H1 (cell line): ENCODE measurements at regions not wholly inside any gene's neighbourhood (a gene's known extent, or its start where the extent isn't known, plus 50 kb on each side); places are given as distances from the start of the nearest gene placed in this dataset.

Source experiments
- CTCF ChIA-PET: fragments of 300-600 bp; sonication (Branson Sonifier 250); formaldehyde crosslinking; loops from one replicate; lab custom pipeline; 2021; ENCODE audit not compliant: partially characterized antibody; lab: Charles Lee
- POLR2A ChIA-PET: fragments of 300-600 bp; sonication (Branson Sonifier 250); formaldehyde crosslinking; loops from one replicate; lab custom pipeline; 2021; ENCODE audit warnings: inconsistent platforms; ENCODE audit not compliant: partially characterized antibody; lab: Charles Lee
- DNase-seq, 2 experiments: peaks; one replicate each; pipeline versions ENCODE4 v3.0.0 to v3.0.0-alpha.2; 2010 to 2022; ENCODE audit warnings: low spot score in 2 of 2, low read depth in 1 of 2, mixed read lengths in 1 of 2
- FAIRE-seq: peaks from 2 replicates; lab custom pipeline; 2011; peaks lifted over from hg19 to GRCh38; lab: Jason Lieb, UNC
- H2AFZ ChIP-seq: 2 replicates; pipeline ENCODE4 v1.8.1; 2012; ENCODE audit warnings: low read length, inconsistent platforms
- H2AK5ac ChIP-seq: 2 replicates; pipeline ENCODE4 v1.6.1; 2013; ENCODE audit warnings: low read depth, low read length
- H2BK120ac ChIP-seq: replicated peaks from 2 replicates; pipeline ENCODE3; 2013; ENCODE audit warnings: low read depth, low read length, inconsistent platforms
- H2BK12ac ChIP-seq: 2 replicates; pipeline ENCODE4 v1.6.1; 2013; ENCODE audit warnings: low read depth, low read length
- H2BK15ac ChIP-seq: 2 replicates; pipeline ENCODE4 v1.6.1; 2013; ENCODE audit warnings: low read length
- H2BK20ac ChIP-seq: 2 replicates; pipeline ENCODE4 v1.6.1; 2013; ENCODE audit warnings: low read length
- H2BK5ac ChIP-seq: 2 replicates; pipeline ENCODE4 v1.6.1; 2013; ENCODE audit warnings: low read depth, low read length
- H3K14ac ChIP-seq: 2 replicates; pipeline ENCODE4 v1.6.1; 2013; ENCODE audit warnings: inconsistent platforms; ENCODE audit not compliant: insufficient read length
- H3K18ac ChIP-seq: 2 replicates; pipeline ENCODE4 v1.6.1; 2013; ENCODE audit warnings: low read length; ENCODE audit errors: extremely low read depth
- H3K23ac ChIP-seq: 2 replicates; pipeline ENCODE4 v1.6.1; 2013; ENCODE audit warnings: inconsistent platforms; ENCODE audit not compliant: insufficient read length
- H3K23me2 ChIP-seq: 2 replicates; pipeline ENCODE4 v1.6.1; 2013; ENCODE audit warnings: low read depth, low read length
- H3K27ac ChIP-seq: 2 replicates; pipeline ENCODE4 v1.6.1; 2011; ENCODE audit warnings: low read depth, low read length, inconsistent platforms
- H3K27me3 ChIP-seq, 4 experiments: replicated peaks in 1 of 4; 1 replicate in 1 of 4; 2 replicates in 3 of 4; pipeline versions ENCODE4 v1.6.1 to v1.8.1; 2011 to 2013; ENCODE audit warnings: low read length in 3 of 4, mild to moderate bottlenecking in 3 of 4, inconsistent platforms in 2 of 4, mixed read lengths in 2 of 4, moderate library complexity in 1 of 4; ENCODE audit not compliant: control insufficient read depth in 3 of 4, insufficient read depth in 3 of 4; ENCODE audit errors: extremely low read depth in 1 of 4
- H3K36me3 ChIP-seq, 4 experiments: 2 replicates each; pipeline versions ENCODE4 v1.6.1 to v1.8.1; 2011 to 2013; ENCODE audit warnings: mild to moderate bottlenecking in 4 of 4, low read length in 3 of 4, moderate library complexity in 2 of 4, control low read depth in 1 of 4, inconsistent platforms in 1 of 4; ENCODE audit not compliant: insufficient read depth in 4 of 4, control insufficient read depth in 2 of 4
- H3K4ac ChIP-seq: replicated peaks from 2 replicates; pipeline ENCODE3; 2013; ENCODE audit warnings: low read length, low read depth, mixed read lengths, inconsistent platforms; ENCODE audit not compliant: insufficient read length
- H3K4me1 ChIP-seq, 4 experiments: replicated peaks in 1 of 4; 1 replicate in 1 of 4; 2 replicates in 3 of 4; pipeline versions ENCODE4 v1.6.1 to v1.8.1; 2011 to 2013; ENCODE audit warnings: low read length in 3 of 4, inconsistent platforms in 2 of 4, mixed read lengths in 1 of 4; ENCODE audit not compliant: insufficient read depth in 4 of 4, control insufficient read depth in 3 of 4
- H3K4me2 ChIP-seq, 2 experiments: 2 replicates each; pipeline versions ENCODE4 v1.6.1 to v1.8.1; 2011 to 2013; ENCODE audit warnings: low read depth in 2 of 2, low read length in 2 of 2, control low read depth in 1 of 2, inconsistent platforms in 1 of 2, mild to moderate bottlenecking in 1 of 2; ENCODE audit not compliant: insufficient read depth in 1 of 2
- H3K4me3 ChIP-seq, 4 experiments: fragments of 200-600, 300-600 bp in 1 of 4; sonication (generic), shearing (Covaris generic), sonication (Bioruptor Twin) in 1 of 4; 2 replicates each; pipeline versions ENCODE4 v1.5.1 to v1.8.1; 2011 to 2016; ENCODE audit warnings: low read length in 4 of 4, low read depth in 3 of 4, control low read depth in 2 of 4, inconsistent platforms in 2 of 4, mild to moderate bottlenecking in 2 of 4, mixed read lengths in 1 of 4, moderate library complexity in 1 of 4; ENCODE audit not compliant: insufficient read depth in 2 of 4; ENCODE audit errors: extremely low read depth in 1 of 4
- H3K56ac ChIP-seq: replicated peaks from 2 replicates; pipeline ENCODE3; 2013; ENCODE audit warnings: low read depth, mild to moderate bottlenecking, mixed read lengths, low read length, inconsistent platforms; ENCODE audit not compliant: insufficient read length
- H3K79me1 ChIP-seq: 2 replicates; pipeline ENCODE4 v1.6.1; 2013; ENCODE audit warnings: low read depth, low read length, control low read depth
- H3K79me2 ChIP-seq, 2 experiments: 2 replicates each; pipeline versions ENCODE4 v1.6.1 to v1.8.1; 2012 to 2013; ENCODE audit warnings: low read length in 2 of 2, mild to moderate bottlenecking in 2 of 2, inconsistent platforms in 1 of 2; ENCODE audit not compliant: insufficient read depth in 2 of 2, control insufficient read depth in 1 of 2
- H3K9ac ChIP-seq, 4 experiments: replicated peaks in 1 of 4; 1 replicate in 1 of 4; 2 replicates in 3 of 4; pipeline versions ENCODE4 v1.6.1 to v1.8.1; 2011 to 2013; ENCODE audit warnings: low read depth in 3 of 4, low read length in 3 of 4, control low read depth in 2 of 4, mild to moderate bottlenecking in 2 of 4, moderate library complexity in 2 of 4, inconsistent platforms in 1 of 4; ENCODE audit errors: extremely low read depth in 1 of 4
- H3K9me3 ChIP-seq, 2 experiments: 2 replicates each; pipeline versions ENCODE4 v1.6.1 to v1.8.1; 2012 to 2013; ENCODE audit warnings: mild to moderate bottlenecking in 2 of 2, moderate library complexity in 2 of 2, control low read depth in 1 of 2, inconsistent platforms in 1 of 2, low read depth in 1 of 2, low read length in 1 of 2, mixed read lengths in 1 of 2; ENCODE audit not compliant: insufficient read depth in 2 of 2
- H4K20me1 ChIP-seq, 2 experiments: replicated peaks in 1 of 2; 2 replicates each; pipeline versions ENCODE3 to v1.8.1; 2011 to 2013; ENCODE audit warnings: inconsistent platforms in 2 of 2, low read length in 2 of 2, mild to moderate bottlenecking in 1 of 2; ENCODE audit not compliant: insufficient read depth in 2 of 2, control insufficient read depth in 1 of 2
- H4K5ac ChIP-seq: 2 replicates; pipeline ENCODE4 v1.6.1; 2013; ENCODE audit warnings: low read length, low read depth, mixed read lengths, inconsistent platforms; ENCODE audit not compliant: insufficient read length
- H4K8ac ChIP-seq: 2 replicates; pipeline ENCODE4 v1.8.0; 2013; ENCODE audit warnings: mild to moderate bottlenecking, moderate library complexity, low read length, inconsistent platforms; ENCODE audit not compliant: insufficient read depth; ENCODE audit errors: extremely low read depth
- H4K91ac ChIP-seq: replicated peaks from 2 replicates; pipeline ENCODE3; 2013; ENCODE audit warnings: low read length, mixed read lengths, inconsistent platforms; ENCODE audit not compliant: insufficient read length
- BRCA1 ChIP-seq: IDR thresholded peaks from 2 replicates; pipeline ENCODE4 v1.6.1; 2012; ENCODE audit warnings: low read depth, low read length, improper control_type of control experiment
- EZH2 ChIP-seq: fragments of 200-600 bp; sonication (generic); IDR thresholded peaks from 2 replicates; pipeline ENCODE4 v1.7.1; 2012; ENCODE audit warnings: low read depth, mild to moderate bottlenecking, moderate library complexity, low read length, inconsistent platforms; ENCODE audit not compliant: severe bottlenecking
- FOSL1 ChIP-seq: IDR thresholded peaks from 2 replicates; pipeline ENCODE4 v1.6.1; 2011; ENCODE audit warnings: mild to moderate bottlenecking, low read depth, low read length, moderate library complexity; ENCODE audit not compliant: insufficient read depth
- GTF2F1 ChIP-seq: IDR thresholded peaks from 2 replicates; pipeline ENCODE4 v1.6.1; 2012; ENCODE audit warnings: low read depth, low read length, improper control_type of control experiment, borderline replicate concordance
- PHF8 ChIP-seq: fragments of 200-600 bp; sonication (generic); conservative IDR thresholded peaks from 2 replicates; pipeline ENCODE4 v1.7.1; 2012; ENCODE audit warnings: low read depth, mild to moderate bottlenecking, inconsistent platforms, low read length, moderate library complexity
- POLR2A ChIP-seq, 2 experiments: IDR thresholded peaks; 1 replicate in 1 of 2; 2 replicates in 1 of 2; pipeline ENCODE4 v1.6.1; 2011; ENCODE audit warnings: low read depth in 2 of 2, low read length in 2 of 2, mild to moderate bottlenecking in 2 of 2; ENCODE audit errors: control extremely low read depth in 1 of 2
- POU5F1 ChIP-seq: IDR thresholded peaks from 2 replicates; pipeline ENCODE4 v1.6.1; 2011; ENCODE audit warnings: low read depth, mild to moderate bottlenecking, low read length, moderate library complexity
- SIX5 ChIP-seq: IDR thresholded peaks from 2 replicates; pipeline ENCODE4 v1.6.1; 2011; ENCODE audit warnings: mild to moderate bottlenecking, low read depth, low read length
- SP4 ChIP-seq: IDR thresholded peaks from 2 replicates; pipeline ENCODE4 v1.6.1; 2012; ENCODE audit warnings: low read length, inconsistent platforms
- SRF ChIP-seq: IDR thresholded peaks from 2 replicates; pipeline ENCODE4 v1.6.1; 2011; ENCODE audit warnings: mild to moderate bottlenecking, low read depth, low read length, moderate library complexity
- SUZ12 ChIP-seq: fragments of 200-600 bp; sonication (generic); IDR thresholded peaks from 2 replicates; pipeline ENCODE4 v1.6.1; 2012; ENCODE audit warnings: mild to moderate bottlenecking, inconsistent platforms, low read length, moderate library complexity, mixed read lengths
- TEAD4 ChIP-seq: IDR thresholded peaks from 2 replicates; pipeline ENCODE4 v1.6.1; 2012; ENCODE audit warnings: low read depth, low read length, inconsistent platforms, mixed read lengths
- WGBS, 2 experiments: shearing (Covaris generic) in 1 of 2; methylation state at CpG; one replicate each; pipeline versions ENCODE4 v1.1.6 to v1.1.7; 2013 to 2015; ENCODE audit warnings: low lambda C conversion rate in 2 of 2, mixed read lengths in 2 of 2, inconsistent platforms in 1 of 2, low coverage in 1 of 2, missing lambda C conversion rate in 1 of 2; ENCODE audit not compliant: insufficient replicate concordance in 2 of 2, insufficient coverage in 1 of 2, insufficient read length in 1 of 2; ENCODE audit errors: extremely low coverage in 1 of 2, missing lambda C conversion rate in 1 of 2; 5-methylcytosine and 5-hydroxymethylcytosine counted together
- TF ChIP-seq, protein P1 (sequence below): IDR thresholded peaks from 2 replicates; pipeline ENCODE4 v1.6.1; 2011; ENCODE audit warnings: low read length, improper control_type of control experiment

DNA sequence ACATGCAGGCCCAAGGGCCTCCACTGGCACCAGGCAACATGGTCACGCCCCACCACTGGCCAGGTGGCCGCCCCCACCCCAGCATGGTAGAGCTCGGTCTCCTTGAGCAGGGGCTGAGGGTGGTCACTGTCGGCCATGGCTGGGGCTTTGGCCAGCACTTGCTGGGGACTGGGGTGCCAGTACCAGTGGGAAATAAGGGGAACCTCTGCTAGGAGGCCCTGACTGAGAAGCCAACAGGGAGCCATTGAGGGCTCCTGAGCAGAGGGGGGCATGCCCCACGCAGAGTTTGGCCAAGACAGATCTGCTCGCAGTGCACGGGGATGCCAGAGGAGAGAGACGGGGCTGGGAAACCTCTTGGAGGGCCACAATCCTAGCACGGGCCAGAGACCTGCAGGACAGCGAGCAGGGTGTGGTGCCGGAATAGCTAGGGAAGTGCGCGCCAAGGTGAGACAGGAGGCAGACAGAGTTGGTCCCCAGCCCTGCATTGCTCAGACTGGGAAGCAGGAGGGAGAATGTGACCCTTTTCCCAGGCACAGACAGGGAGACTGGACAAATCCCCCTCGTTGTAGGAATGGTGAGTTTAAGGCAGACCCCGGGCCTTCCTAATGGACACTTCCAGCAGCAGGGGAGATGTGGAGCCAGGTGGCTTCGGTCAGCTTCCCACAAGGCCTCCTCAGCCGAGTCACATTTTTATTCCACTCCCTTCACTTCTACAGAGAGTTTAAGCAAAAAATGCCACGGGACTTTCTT, 179.0 kb upstream of the CST7 start:
- Histone ChIP-seq H3K14ac (no peak overlapping the region), H3K56ac (no peak overlapping the region), H3K4me1 (no peaks in the 10 kb centered on the region), H2AFZ (no peak overlapping the region), H3K4me3 (no peak overlapping the region), H3K79me1 (no peaks in the 10 kb centered on the region), H3K36me3 (no peaks in the 10 kb centered on the region), H3K23me2 (no peaks in the 10 kb centered on the region; the same call in 1 of the 2 replicates), H2BK15ac (no peak overlapping the region), H4K5ac (no peak overlapping the region), H3K23ac (no peak overlapping the region), H2BK12ac (no peak overlapping the region), H4K8ac (no peak overlapping the region), H3K18ac (no peak overlapping the region), H4K20me1 (no peaks in the 10 kb centered on the region), H3K27ac (no peak overlapping the region), H3K4me2 (no peak overlapping the region), H3K9me3 (no peaks in the 10 kb centered on the region), H2BK5ac (no peak overlapping the region), H3K9ac (no peak overlapping the region), H3K4ac (no peak overlapping the region), H4K91ac (no peak overlapping the region), H2BK120ac (no peak overlapping the region), H2AK5ac (no peak overlapping the region), H3K79me2 (no peaks in the 10 kb centered on the region), H2BK20ac (no peak overlapping the region), H3K27me3 (no peaks in the 10 kb centered on the region)
- no peak for DNase-seq
- FAIRE-seq, result no peak
- WGBS, 2 experiments, result 91% methylated on average over 16 of the region's 18 CpGs; no CpG with 5 or more reads in 1 of the 2 experiments
- ChIA-PET POLR2A (no interaction called here), CTCF (interaction anchor here (1.7 to 2.0 kb wide), 2 partner anchors 8 to 11 kb away, joined by 5 to 6 read pairs; no protein-coding TSS in a partner anchor)
- TF ChIP-seq SP4 (no peak), POU5F1 (no peak), SRF (no peak), FOSL1 (no peak), GTF2F1 (no peak), TEAD4 (no peak), PHF8 (no peak), EZH2 (no peak), BRCA1 (no peak), SIX5 (no peak), SUZ12 (no peak), POLR2A (IDR thresholded peaks at IDR 0.05; ENCODE audit: control extremely low read depth in 1 of 2, low read depth in 2 of 2, low read length in 2 of 2) (no peak)
- TF ChIP-seq, protein P1, sequence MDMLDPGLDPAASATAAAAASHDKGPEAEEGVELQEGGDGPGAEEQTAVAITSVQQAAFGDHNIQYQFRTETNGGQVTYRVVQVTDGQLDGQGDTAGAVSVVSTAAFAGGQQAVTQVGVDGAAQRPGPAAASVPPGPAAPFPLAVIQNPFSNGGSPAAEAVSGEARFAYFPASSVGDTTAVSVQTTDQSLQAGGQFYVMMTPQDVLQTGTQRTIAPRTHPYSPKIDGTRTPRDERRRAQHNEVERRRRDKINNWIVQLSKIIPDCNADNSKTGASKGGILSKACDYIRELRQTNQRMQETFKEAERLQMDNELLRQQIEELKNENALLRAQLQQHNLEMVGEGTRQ, result no peak
